ENCODE measurements at regions not wholly inside any gene's neighbourhood (a gene's known extent, or its start where the extent isn't known, plus 50 kb on each side); places are given as distances from the start of the nearest gene placed in this dataset.

DNA sequence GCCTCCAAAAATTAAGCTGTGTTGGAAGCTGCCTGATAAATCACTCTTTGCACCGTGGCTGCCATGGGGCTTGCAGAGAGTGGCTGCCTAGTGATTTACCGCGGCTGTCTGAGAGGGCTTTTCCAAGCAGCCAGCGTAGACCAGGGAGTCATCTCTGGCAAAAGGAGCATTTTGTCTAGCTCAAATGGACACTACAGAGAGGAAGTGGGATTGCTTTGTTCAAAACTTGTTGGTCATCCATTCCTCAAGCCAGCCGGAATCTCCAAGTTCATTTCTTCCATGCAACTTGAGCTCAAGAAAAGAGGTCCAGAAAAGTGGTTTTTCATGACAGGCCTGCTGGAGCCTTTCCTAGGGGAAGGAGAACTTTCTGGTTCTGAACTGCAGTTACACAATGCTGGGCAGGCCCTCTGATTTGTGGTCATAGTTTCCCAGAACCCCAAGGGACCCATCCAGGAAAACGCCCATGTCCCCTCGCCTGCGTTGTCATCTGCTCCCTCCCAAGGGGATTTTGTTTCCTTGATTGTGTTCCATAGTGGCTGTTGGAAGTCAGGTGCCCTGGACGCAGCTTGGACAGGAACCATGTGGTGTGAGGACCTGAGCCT, 108.1 kb downstream of the TRIB2 start:
- TF ChIP-seq, protein P1, sequence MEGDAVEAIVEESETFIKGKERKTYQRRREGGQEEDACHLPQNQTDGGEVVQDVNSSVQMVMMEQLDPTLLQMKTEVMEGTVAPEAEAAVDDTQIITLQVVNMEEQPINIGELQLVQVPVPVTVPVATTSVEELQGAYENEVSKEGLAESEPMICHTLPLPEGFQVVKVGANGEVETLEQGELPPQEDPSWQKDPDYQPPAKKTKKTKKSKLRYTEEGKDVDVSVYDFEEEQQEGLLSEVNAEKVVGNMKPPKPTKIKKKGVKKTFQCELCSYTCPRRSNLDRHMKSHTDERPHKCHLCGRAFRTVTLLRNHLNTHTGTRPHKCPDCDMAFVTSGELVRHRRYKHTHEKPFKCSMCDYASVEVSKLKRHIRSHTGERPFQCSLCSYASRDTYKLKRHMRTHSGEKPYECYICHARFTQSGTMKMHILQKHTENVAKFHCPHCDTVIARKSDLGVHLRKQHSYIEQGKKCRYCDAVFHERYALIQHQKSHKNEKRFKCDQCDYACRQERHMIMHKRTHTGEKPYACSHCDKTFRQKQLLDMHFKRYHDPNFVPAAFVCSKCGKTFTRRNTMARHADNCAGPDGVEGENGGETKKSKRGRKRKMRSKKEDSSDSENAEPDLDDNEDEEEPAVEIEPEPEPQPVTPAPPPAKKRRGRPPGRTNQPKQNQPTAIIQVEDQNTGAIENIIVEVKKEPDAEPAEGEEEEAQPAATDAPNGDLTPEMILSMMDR (IDR thresholded peaks at IDR 0.05) = no peak
- no peak for TF ChIP-seq POLR2A (IDR thresholded peaks at IDR 0.05)
- peak overlapping the region; percentile 79 to 95 (median 86) for H3K27ac ChIP-seq
- H3K36me3 ChIP-seq = no peaks in the 10 kb centered on the region
- ATAC-seq = peak; percentile 81 to 92 (median 86)
- peak; percentile 74 to 86 (median 81) for DNase-seq
- no peaks in the 10 kb centered on the region for H3K9me3 ChIP-seq
- no peaks in the 10 kb centered on the region for H3K27me3 ChIP-seq
- WGBS, 4 donors = 32 to 52% (median 44%) methylated on average over 5 to 9 of the region's 9 CpGs
- peak overlapping the region in 1 of 12 donors; percentile 10 for H3K4me3 ChIP-seq
- peaks cover 9 to 44% (median 31%) of the 10 kb centered on the region in 12 donors for H3K4me1 ChIP-seq
- intact Hi-C loops (cut with DNase I) = loop anchor here (2.0 to 10.0 kb wide), 12 partner anchors 26 to 180 kb away; partner anchors contain the start of gene TRIB2 (in 2 of the 10)

DNA sequence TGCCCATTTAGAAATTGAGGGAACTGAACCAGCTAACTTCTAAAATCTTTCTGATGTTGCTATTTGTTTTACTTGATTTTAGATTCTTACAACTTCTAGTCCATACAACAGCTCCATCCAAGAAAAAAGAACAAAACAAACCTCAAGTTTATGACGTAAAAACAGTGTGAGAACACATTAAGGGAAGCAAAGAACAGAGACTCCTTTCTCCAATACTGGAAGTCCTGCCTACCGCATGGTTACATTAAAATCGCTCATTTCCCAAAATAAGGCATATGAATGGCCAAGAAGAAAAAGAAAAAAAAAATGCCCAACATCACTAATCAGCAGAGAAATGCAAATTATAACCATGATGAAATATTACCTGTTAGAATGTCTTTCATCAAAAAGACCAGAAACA, 110.0 kb downstream of the TRIB2 start:
- H3K27ac ChIP-seq = peak overlapping the region in 2 of 12 donors; percentile 6 to 85
- no peak for DNase-seq
- peaks cover 6 to 36% (median 23%) of the 10 kb centered on the region in 12 donors for H3K4me1 ChIP-seq
- ATAC-seq = no peak
- no peak overlapping the region for H3K4me3 ChIP-seq
- H3K27me3 ChIP-seq = no peaks in the 10 kb centered on the region
- no peaks in the 10 kb centered on the region for H3K9me3 ChIP-seq
- no peaks in the 10 kb centered on the region for H3K36me3 ChIP-seq
- WGBS, 4 donors = 93 to 97% (median 94%) methylated on average over 3 of the region's 3 CpGs
- TF ChIP-seq, protein P1 (IDR thresholded peaks at IDR 0.05) = no peak
- no peak for TF ChIP-seq POLR2A (IDR thresholded peaks at IDR 0.05)
- intact Hi-C loops (cut with DNase I) = loop anchor here in 8 of 10 donors (5.0 to 10.0 kb wide), 7 partner anchors 39 to 178 kb away; no protein-coding TSS in a partner anchor

DNA sequence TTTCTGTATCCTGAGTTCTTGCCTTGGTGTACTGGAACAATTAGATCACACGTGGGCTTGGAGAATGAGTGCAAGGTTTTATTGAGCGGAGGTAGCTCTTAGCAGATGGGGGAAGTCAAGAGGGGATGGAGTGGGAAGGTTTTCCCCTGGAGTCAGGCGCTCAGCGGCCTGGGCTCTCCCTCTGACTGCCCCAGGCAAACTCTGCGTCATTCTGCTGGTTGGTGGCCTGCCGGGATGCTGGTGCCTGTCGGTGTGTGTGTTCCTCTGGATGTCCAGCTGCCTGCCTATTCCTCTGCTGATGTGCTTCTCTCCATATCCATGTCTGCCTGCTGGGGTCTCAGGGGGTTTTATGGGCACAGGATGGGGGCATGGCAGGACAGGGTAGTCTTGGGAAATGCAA, 111.0 kb downstream of the TRIB2 start:
- TF ChIP-seq POLR2A (IDR thresholded peaks at IDR 0.05) = no peak
- TF ChIP-seq, protein P1 (IDR thresholded peaks at IDR 0.05) = no peak
- Histone ChIP-seq H3K9me3 (no peaks in the 10 kb centered on the region), H3K36me3 (no peaks in the 10 kb centered on the region), H3K27me3 (no peaks in the 10 kb centered on the region), H3K4me1 (peaks cover 6 to 30% (median 21%) of the 10 kb centered on the region in 12 donors), H3K27ac (no peak overlapping the region), H3K4me3 (no peak overlapping the region)
- 97 to 100% (median 98%) methylated on average over 7 of the region's 7 CpGs for WGBS, 4 donors
- DNase-seq (no peak), ATAC-seq (no peak)
- intact Hi-C loops (cut with DNase I) = loop anchor here in 8 of 10 donors (5.0 to 10.0 kb wide), 7 partner anchors 40 to 177 kb away; no protein-coding TSS in a partner anchor

DNA sequence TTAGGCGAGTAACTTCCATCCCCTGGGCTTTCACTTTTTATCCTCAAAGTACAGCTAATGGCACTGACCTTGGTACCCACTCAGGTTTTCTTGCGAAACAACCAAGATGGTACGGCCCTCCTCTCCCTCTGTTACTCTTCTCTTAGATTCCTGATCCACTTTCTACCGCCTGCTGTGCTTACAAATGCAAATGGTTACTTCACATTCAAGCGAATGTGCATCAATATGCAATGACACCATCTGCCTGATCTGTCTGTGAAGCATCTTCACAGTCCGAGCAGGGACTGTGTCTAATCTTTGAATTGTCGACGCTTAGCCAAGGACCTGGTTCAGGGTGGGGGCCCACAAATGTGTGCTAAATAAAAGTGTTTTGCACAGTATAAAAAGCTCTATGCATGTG, 112.2 kb downstream of the TRIB2 start:
- DNase-seq (no peak), ATAC-seq (no peak)
- H3K9me3 ChIP-seq = no peaks in the 10 kb centered on the region
- TF ChIP-seq POLR2A (IDR thresholded peaks at IDR 0.05) = no peak
- TF ChIP-seq, protein P1 (IDR thresholded peaks at IDR 0.05) = no peak
- H3K36me3 ChIP-seq = no peaks in the 10 kb centered on the region
- no peak overlapping the region for H3K4me3 ChIP-seq
- H3K27ac ChIP-seq = no peak overlapping the region
- 90 to 94% (median 93%) methylated on average over 8 of the region's 8 CpGs for WGBS, 4 donors
- no peaks in the 10 kb centered on the region for H3K27me3 ChIP-seq
- intact Hi-C loops (cut with DNase I) = loop anchor here in 8 of 10 donors (5.0 to 10.0 kb wide), 7 partner anchors 42 to 176 kb away; no protein-coding TSS in a partner anchor
- peaks cover 2 to 23% (median 13%) of the 10 kb centered on the region in 12 donors for H3K4me1 ChIP-seq

All from heart left ventricle (tissue), 16 donors.